GM12875 (cell line): ENCODE measurements at regions not wholly inside any gene's neighbourhood (a gene's known extent, or its start where the extent isn't known, plus 50 kb on each side); places are given as distances from the start of the nearest gene placed in this dataset.
A peak's percentile ranks its signal among the peaks of the same experiment; 100 is the strongest.
"Not testable (repeated sequence)": the region's sequence is repeated elsewhere in the genome, so short reads cannot be mapped to it uniquely, and the experiment has no call there.

Source experiments
- H3K4me3 ChIP-seq: one replicate; pipeline ENCODE4 v1.5.1; 2011; ENCODE audit warnings: low read depth, low read length, control low read depth
- CTCF ChIP-seq: IDR thresholded peaks from 2 replicates; pipeline ENCODE4 v1.5.1; 2011; ENCODE audit warnings: low read depth, mild to moderate bottlenecking, control low read depth, inconsistent platforms, low read length, moderate library complexity, borderline replicate concordance; ENCODE audit not compliant: insufficient read depth

- not testable (repeated sequence) for H3K4me3 ChIP-seq
These were observed 55.2 kb downstream of the GOLGA8B start for GRCh38 chr15:34528055-34528754.

GRCh38 chr15:34527641-34528040, 55.8 kb downstream of the GOLGA8B start:
- not testable (repeated sequence) for H3K4me3 ChIP-seq

- not testable (repeated sequence) for H3K4me3 ChIP-seq
These were observed 59.6 kb downstream of the GOLGA8B start for GRCh38 chr15:34523849-34524248.

GRCh38 chr15:34522601-34523000, 60.9 kb downstream of the GOLGA8B start:
- H3K4me3 ChIP-seq, result not testable (repeated sequence)

- H3K4me3 ChIP-seq, result not testable (repeated sequence)
These were observed 61.5 kb downstream of the GOLGA8B start for GRCh38 chr15:34521802-34522485.

- no peak for TF ChIP-seq CTCF
- H3K4me3 ChIP-seq, result no peak overlapping the region
These were observed 62.9 kb downstream of the GOLGA8B start for GRCh38 chr15:34520566-34520965.

- H3K4me3 ChIP-seq, result not testable (repeated sequence)
These were observed 63.4 kb downstream of the GOLGA8B start for GRCh38 chr15:34520010-34520409.

- H3K4me3 ChIP-seq, result peak overlapping the region; percentile 78
- no peak for TF ChIP-seq CTCF
These were observed 69.2 kb downstream of the GOLGA8B start for GRCh38 chr15:34514251-34514670.

- H3K4me3 ChIP-seq, result no peak overlapping the region
- no peak for TF ChIP-seq CTCF
These were observed 70.8 kb downstream of the GOLGA8B start for GRCh38 chr15:34512628-34513027.

GRCh38 chr15:34501131-34501530, 63.5 kb upstream of the GOLGA8A start:
- H3K4me3 ChIP-seq, result no peak overlapping the region
- no peak for TF ChIP-seq CTCF
